Spleen (tissue), 7 donors: ENCODE measurements at regions not wholly inside any gene's neighbourhood (a gene's known extent, or its start where the extent isn't known, plus 50 kb on each side); places are given as distances from the start of the nearest gene placed in this dataset.

Source experiments
- CTCF ChIP-seq, 11 experiments: fragments of 200-600 bp in 7 of 11; fragments of 450-650 bp in 4 of 11; sonication (generic) in 4 of 11; IDR thresholded peaks in 8 of 11; conservative IDR thresholded peaks in 3 of 11; 1 replicate in 7 of 11; 2 replicates in 4 of 11; pipeline versions ENCODE4 v1.4.0 to v1.8.0; 2016 to 2021; ENCODE audit warnings: antibody characterized with exemption in 11 of 11, inconsistent platforms in 4 of 11, mild to moderate bottlenecking in 1 of 11
- POLR2A ChIP-seq, 3 donors: fragments of 450-650 bp; IDR thresholded peaks; one replicate each; pipeline ENCODE4 v1.5.1; 2017; ENCODE audit warnings: antibody characterized with exemption in 3 of 3, mild to moderate bottlenecking in 1 of 3
- POLR2AphosphoS5 ChIP-seq, 3 donors: sonication (generic); formaldehyde crosslinking; IDR thresholded peaks; one replicate each; pipeline ENCODE4 v1.5.1; 2017; ENCODE audit warnings: antibody characterized with exemption in 3 of 3
- donor health status: DM: no; HTN: no; CAD: no; lungs with moderate emphysema.
- donor health status: DM: no; HTN: no; CAD: no.
- donor health status: DM: no; HTN: no; CAD: no.

GRCh38 chr5:98458004-98458403 is 315.5 kb upstream of the RGMB start:
- TF ChIP-seq CTCF (IDR thresholded peaks at IDR 0.05 in 8 of 11, conservative IDR thresholded peaks at IDR 0.05 in 3 of 11): no peak
- no peak for TF ChIP-seq POLR2A (IDR thresholded peaks at IDR 0.05)
- TF ChIP-seq POLR2AphosphoS5 (IDR thresholded peaks at IDR 0.05): no peak
